NOMO-1 treated with DMSO at 0.1 percent for 48 hours (cell line): ENCODE measurements at regions not wholly inside any gene's neighbourhood (a gene's known extent, or its start where the extent isn't known, plus 50 kb on each side); places are given as distances from the start of the nearest gene placed in this dataset.

Experiments used
- DNase-seq: peaks from one replicate; lab custom pipeline; 2025; ENCODE audit not compliant: unreplicated experiment; lab: John Stamatoyannopoulos, UW

DNA sequence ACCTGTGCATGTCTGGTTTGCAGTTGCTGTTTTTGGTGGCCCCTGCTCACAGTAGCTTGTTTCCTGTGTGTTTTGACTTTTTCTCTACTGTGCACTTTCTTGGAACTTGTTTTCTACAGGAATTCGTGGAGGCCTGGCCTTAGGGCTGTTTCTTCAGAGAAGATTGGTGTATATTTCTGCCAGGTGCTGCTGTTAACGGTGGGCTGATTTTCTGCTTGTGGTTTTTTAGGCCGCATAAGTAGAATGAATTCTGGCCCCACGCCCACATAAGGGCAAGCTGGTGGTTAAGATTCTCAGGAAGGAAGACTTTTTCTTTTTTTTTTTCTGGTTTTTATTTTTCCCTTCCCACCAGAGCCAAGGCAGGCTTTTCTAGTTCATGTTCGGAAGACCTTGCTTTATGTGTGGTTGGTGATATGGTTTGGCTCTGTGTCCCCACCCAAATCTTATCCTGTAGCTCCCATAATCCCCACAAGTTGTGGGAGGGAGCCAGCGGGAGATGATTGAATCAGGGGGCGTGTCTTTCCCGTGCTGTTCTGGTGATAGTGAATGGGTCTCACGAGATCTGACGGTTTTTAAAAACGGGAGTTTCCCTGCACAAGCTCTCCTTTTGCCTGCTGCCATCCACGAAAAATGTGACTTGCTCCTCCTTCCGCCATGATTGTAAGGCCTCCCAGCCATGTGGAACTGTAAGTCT lies 71.5 kb upstream of the DISP3 start:
- DNase-seq, result no peak

DNA sequence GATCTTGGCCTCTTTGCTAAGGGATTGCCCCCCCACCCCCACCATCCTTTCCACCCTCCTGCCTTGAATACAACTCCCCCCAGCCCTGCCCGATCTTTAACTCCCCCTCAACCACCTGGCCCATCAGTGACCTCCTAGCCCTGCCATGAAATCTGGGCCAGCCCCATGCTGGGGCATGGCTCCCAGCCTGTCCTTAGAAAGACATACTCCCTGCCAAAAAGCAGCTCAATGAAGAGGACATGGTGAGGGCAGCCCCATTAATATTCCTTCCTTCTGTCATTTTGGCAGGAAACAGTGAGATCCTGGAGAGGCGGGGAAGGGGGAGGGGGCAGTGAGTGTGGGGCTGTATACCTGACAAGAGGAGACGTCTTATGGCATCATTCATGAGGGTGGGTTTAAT lies 66.8 kb upstream of the DISP3 start:
- DNase-seq, result no peak

DNA sequence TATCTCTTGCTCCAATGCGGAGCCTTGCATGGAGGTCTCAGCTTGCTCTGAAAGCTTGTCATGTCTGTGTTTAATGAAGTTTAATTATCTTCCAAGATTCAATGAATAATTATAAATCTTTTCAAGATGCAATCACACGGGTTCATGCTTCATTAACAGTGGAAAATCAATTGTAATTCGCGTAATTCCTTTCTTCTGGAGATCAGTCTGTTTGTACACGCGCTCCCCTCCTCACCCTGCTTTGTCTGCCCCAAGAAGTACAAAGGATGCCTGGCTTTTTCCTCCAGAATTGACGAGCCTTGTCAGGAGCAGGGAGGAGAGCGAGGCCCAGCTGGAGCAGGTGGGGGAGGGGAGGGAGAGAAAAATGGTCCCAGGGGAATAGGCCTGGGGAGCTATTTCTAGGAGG lies 65.0 kb upstream of the DISP3 start:
- DNase-seq, result no peak

DNA sequence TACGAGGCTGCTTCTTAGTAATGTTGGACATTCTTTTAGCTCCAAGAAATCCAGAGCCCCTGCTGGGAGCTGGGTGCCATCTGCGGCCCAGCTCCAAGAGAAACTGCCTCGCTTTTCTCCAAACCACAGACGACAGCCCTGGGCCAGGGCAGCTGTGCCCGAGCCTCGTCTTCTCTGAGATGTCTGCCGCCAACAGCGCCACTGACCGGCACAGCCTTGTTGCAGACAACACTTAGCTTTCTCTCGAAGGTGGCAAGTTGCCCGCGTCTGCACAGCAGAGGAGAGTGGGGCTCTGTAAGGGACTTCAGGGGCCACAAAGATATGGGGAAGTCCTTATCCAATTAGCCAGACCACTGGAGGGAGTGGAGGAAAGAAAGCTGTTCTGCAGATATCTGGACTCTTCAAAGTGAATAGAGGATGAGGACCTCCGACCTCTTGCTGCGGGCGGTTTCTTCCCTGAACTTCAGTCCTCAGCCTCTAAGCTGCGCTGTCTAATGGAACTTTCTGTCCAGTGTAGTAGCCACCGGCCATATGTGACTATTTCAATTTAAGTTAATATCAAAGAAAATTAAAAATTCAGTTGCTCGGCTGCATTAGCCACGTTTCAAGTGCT lies 63.9 kb upstream of the DISP3 start:
- DNase-seq, result no peak

DNA sequence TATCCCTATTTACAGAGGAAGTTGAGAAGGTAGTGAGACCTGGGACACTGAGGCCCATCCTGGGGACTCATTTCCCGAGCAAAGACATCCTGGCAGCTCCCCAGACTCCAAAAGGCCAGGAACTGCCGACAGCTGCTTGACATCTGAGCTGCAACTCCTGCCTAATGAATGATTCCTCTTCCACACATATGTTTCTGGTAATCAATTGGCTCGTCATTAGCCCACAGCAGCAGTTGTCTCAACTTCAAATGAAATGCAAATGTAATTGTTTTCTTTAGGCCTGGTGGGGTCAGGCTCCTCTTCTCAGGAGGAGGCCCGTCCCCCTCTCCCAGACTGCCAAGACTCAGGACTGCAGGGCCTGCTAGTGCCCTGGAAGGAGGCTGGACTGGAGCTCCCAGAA lies 61.8 kb upstream of the DISP3 start:
- DNase-seq, result no peak

DNA sequence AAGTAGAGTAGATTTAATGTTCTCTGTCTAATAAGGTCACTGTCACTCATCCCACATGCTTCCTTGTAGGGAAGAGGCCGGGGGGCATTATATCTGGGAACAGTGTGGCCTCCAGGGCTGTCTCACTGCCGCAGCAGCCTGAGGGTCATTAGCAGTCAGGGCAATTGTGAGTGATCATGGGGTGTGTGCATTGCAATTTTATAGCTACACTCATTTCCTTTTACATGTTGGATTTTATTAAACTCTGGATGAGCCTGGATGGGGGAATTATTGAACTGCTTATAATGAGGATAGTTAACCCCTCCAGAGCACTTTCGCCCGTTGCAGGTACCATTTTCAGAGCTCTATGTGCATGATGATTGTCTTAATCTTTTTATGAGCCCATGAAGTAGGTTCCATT lies 60.9 kb upstream of the DISP3 start:
- no peak for DNase-seq

DNA sequence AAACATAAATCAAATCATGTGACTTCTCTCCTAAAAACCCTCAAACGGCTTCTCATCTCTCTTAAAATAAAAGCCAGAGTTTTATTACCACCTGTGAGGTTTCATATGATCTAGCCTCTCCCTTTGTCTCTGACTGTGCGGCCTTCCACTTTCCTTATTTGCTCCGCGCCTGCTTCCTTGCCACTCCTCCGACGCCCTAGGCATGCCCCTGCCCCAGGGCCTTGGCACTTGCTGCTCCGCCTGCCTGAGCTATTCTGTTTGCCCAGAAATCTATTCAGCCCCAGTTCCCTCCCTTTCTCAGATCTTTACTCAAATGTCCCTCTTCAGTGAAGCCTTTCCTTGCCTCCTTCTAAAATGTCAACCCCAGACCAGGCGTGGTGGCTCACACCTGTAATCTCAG lies 57.5 kb upstream of the DISP3 start:
- DNase-seq, result no peak

DNA sequence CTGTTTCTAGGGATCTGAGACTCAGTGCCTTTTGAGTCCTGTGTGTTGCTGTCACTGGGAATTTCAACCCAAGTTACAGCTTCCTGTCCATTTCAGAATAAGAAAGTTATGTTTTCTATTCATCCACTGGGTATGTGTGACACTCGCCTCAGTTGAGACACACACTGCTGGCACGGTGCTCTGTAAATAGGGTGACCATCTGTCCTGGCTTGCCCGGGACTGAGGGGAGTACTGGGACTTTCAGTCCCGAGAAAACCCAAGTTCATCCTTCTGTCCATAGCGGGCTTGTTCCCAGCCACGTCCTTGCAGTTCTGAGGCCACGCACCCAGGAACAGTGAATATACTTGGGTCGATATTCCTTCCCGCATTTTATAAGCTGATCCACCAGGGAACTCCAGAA lies 56.3 kb upstream of the DISP3 start:
- DNase-seq, result no peak

DNA sequence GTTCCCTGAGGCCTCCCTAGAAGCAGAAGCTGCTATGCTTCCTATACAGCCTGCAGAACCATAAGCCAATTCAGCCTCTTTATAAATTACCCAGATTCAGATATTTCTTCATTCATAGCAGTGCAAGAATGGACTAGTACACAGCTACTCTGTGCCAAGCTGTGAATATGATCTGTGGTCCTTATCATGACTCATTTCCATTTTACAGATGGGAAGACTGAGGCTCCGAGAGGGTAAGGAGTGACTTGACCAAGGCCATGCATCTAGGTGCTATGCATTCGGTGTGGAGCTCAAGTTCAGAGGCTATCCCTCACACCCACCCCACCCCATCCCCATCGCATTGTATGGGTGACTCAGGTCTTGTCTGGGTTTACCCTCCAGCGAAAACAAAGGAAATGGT lies 52.3 kb upstream of the DISP3 start:
- DNase-seq, result no peak

DNA sequence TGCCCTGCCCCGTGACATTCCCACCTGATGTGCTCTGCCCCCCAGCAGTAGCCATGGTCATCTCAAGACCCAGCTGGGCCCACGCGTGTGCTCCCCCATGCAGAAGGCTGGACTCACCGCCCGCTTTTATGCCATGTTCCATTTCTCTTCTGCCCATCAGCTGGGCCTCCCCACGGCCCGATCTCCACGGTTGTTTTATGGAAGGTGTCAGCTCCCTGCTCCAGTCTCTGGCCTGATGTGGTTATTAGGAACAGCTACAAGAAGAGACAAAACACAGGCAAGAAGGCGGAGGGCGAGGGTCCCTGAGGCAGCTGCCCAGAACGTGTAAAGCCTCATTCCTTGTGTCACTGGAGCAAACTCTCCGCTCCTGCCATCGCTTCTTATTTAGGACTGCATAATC lies 50.2 kb upstream of the DISP3 start:
- DNase-seq, result no peak
